Activated T-cell treated with anti-CD3 and anti-CD28 coated beads, Interleukin-2, amount 50 U/mL, for 24 hours (primary cell): ENCODE measurements at regions not wholly inside any gene's neighbourhood (a gene's known extent, or its start where the extent isn't known, plus 50 kb on each side); places are given as distances from the start of the nearest gene placed in this dataset.

Source experiments
- DNase-seq: peaks from one replicate; pipeline ENCODE4 v3.0.0-alpha.2; 2020
- H3K27ac Mint-ChIP-seq: 2 replicates; pipeline ENCODE4 v1.8.0; 2020; ENCODE audit warnings: mild to moderate bottlenecking, mixed read lengths
- H3K27me3 Mint-ChIP-seq: 2 replicates; pipeline ENCODE4 v1.8.0; 2020; ENCODE audit warnings: mixed read lengths
- H3K36me3 Mint-ChIP-seq: 2 replicates; pipeline ENCODE4 v1.8.0; 2020; ENCODE audit warnings: low read depth, mixed read lengths
- H3K4me1 Mint-ChIP-seq: 2 replicates; pipeline ENCODE4 v1.8.0; 2020; ENCODE audit warnings: low read depth, mixed read lengths
- H3K4me3 Mint-ChIP-seq: 2 replicates; pipeline ENCODE4 v1.8.0; 2020; ENCODE audit warnings: mild to moderate bottlenecking, moderate library complexity, mixed read lengths
- H3K9me3 Mint-ChIP-seq: 2 replicates; pipeline ENCODE4 v1.8.0; 2020; ENCODE audit warnings: mixed read lengths

DNA sequence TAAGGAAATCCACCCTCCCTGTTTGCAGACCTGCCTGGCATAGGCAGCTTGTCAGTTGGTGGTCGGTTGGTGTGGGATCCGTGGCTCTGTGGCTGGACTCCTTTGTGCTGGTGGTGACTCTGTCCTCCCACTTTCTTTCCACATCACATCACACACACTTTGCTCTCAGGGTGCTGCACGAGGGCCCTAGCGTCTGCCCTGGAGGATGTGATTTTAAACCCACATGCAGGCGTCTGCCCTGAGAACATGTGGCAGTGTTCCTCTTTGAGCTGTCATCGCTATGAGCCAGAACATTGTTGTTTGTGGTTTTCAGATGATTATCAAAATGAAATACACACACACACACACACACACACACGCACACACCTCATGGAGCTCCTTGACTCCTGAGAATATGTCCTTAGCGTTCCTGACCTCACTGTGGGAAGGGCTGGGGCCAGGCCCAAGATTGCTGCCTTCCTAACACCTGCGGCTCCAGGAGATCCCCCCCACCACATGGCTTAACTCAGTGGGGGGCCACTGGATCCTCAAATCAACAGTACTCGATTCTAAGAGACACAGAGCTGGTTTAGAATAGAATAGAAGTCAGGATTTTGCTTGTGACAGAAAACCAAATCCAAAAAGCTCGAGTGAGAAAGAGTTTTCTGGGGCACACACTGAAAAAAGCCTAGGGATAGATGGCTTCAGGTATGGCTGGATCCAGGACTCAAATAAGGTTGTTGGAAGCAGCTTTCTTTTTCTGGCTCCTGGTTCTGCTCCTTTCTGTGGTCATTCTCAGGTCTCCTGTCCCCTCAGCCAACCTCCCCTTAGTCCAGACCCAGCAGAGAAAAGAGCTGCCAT lies 54.8 kb downstream of the RTP5 start:
- Mint-ChIP-seq H3K36me3 (peaks cover 1% of the 10 kb centered on the region), H3K27me3 (no peaks in the 10 kb centered on the region), H3K9me3 (no peaks in the 10 kb centered on the region), H3K4me3 (no peak overlapping the region), H3K27ac (peak overlapping the region; percentile 44), H3K4me1 (peaks cover 25% of the 10 kb centered on the region)
- DNase-seq: peak; percentile 35

DNA sequence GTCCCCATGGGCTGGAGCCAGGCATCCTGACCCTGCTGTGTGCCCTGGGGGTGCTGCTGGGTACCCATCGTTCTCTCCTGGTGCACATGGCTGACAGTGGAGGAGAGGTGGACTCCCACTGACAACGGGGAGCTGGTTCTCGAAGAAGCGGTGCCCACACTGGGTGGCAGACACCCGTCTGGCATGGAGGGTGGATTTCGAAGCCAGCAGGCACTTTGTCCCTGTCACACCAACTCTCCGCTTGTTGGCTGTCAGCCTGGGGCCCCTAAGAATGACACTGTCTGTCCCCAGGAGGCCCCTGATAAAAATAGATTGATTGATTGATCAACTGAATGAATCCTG lies 55.4 kb downstream of the RTP5 start:
- H3K4me3 Mint-ChIP-seq: no peak overlapping the region
- no peaks in the 10 kb centered on the region for H3K9me3 Mint-ChIP-seq
- peak; percentile 27 for DNase-seq
- peaks cover 3% of the 10 kb centered on the region for H3K36me3 Mint-ChIP-seq
- H3K27ac Mint-ChIP-seq: no peak overlapping the region
- H3K27me3 Mint-ChIP-seq: no peaks in the 10 kb centered on the region
- peaks cover 25% of the 10 kb centered on the region for H3K4me1 Mint-ChIP-seq

DNA sequence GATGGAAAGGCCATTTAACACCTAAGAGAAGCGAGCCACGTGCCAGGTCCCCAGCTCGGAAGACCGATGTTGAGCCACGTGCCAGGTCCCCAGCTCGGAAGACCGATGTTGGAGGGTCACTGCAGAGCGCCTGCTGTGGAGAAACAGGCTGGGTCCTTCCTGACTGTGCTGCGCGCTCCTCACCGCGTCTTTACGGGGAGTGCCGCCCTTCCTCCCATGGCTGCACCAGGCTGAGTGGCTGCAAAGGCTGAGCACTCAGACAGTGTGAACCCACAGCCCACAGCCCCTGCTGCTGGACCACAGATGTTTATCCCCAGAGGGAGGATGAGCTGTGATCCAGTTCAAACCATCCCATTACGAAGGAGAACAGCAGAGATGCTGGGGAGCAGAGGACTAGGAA lies 55.7 kb downstream of the RTP5 start:
- no peaks in the 10 kb centered on the region for H3K9me3 Mint-ChIP-seq
- peak; percentile 12 for DNase-seq
- H3K27me3 Mint-ChIP-seq: no peaks in the 10 kb centered on the region
- H3K36me3 Mint-ChIP-seq: peaks cover 3% of the 10 kb centered on the region
- H3K4me3 Mint-ChIP-seq: no peak overlapping the region
- no peak overlapping the region for H3K27ac Mint-ChIP-seq
- H3K4me1 Mint-ChIP-seq: peaks cover 25% of the 10 kb centered on the region

DNA sequence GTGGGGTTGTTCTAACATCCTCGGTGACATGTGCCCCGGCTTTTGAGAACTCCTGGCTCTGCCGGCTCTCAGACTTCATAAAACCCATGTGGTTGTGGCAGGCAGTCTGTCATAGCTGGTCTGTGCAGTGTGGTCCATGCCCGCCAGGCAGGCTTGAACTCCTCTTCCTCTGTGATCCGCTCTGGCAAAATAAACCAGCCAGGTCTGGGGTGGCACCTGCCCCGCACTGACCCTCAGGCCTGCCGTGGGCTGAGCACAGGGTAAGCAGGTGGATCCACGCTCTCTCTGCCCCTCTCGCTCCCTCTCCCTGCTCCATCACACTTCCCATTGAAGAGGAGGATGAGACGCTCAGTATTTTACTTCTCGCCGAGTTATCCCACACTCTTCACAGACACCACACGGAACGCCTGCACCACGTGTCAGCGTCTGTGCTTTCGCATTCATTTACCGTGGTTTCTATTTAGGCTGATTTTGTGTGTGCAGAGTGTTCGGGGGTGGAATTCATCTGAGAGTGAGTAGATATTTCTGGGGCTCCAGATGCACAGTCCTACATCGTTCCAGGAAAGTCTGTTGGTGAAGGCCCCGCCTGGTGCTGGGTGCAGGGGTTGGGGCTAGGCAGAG lies 56.4 kb downstream of the RTP5 start:
- H3K27me3 Mint-ChIP-seq: no peaks in the 10 kb centered on the region
- peak overlapping the region; percentile 13 for H3K27ac Mint-ChIP-seq

DNA sequence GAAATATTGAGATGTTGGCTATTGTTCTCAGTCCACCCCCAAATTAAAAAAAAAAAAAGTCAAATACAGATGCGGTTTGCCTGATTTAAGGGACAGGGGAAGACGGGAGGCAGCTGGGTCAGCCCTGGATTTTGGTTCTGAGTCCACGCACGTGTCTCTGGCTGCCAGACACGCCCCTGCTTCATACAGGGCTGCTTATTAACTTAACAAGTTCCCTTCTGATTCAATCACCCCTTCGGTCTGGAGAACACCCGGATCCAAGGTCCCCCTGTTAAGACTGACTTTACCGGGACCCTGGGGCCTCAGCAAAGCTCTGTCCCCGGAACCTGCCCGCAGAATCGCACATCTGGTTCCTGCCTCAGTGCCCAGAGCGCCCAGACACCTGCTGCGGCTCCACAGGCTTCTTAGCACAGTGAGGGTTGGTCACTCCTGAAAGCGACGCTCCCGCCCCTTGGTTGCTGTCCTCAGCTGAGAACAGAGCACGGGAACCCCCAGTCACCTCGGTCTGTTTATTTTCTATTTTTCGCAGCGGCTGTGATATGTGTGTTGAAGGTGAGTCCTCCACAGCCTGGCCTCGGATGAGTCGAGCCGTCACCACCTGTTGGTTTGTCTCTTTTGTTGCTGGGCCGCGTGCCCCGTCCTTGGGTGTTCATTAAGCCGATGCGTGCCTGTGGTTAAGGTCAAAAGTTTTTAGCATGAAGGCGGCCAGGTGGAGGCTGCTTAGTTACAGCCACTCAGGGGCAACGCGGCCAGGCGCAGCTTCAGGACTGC lies 57.2 kb downstream of the RTP5 start:
- Mint-ChIP-seq H3K27me3 (no peaks in the 10 kb centered on the region), H3K4me3 (no peak overlapping the region), H3K4me1 (peaks cover 25% of the 10 kb centered on the region), H3K27ac (no peak overlapping the region), H3K9me3 (no peaks in the 10 kb centered on the region), H3K36me3 (peaks cover 3% of the 10 kb centered on the region)
- peak; percentile 25 for DNase-seq

More for the DNA sequence above, 56.4 kb downstream of the RTP5 start:
- Mint-ChIP-seq H3K36me3 (peaks cover 3% of the 10 kb centered on the region), H3K9me3 (no peaks in the 10 kb centered on the region), H3K4me3 (no peak overlapping the region), H3K4me1 (peaks cover 25% of the 10 kb centered on the region)
- peak; percentile 23 for DNase-seq

GRCh38 chr2:241929551-241930490 lies 60.3 kb downstream of the RTP5 start:
- H3K27me3 Mint-ChIP-seq: no peaks in the 10 kb centered on the region
- H3K4me1 Mint-ChIP-seq: peaks cover 9% of the 10 kb centered on the region
- no peaks in the 10 kb centered on the region for H3K9me3 Mint-ChIP-seq
- DNase-seq: peak; percentile 20
- no peak overlapping the region for H3K4me3 Mint-ChIP-seq
- peak overlapping the region; percentile 41 for H3K27ac Mint-ChIP-seq
- peaks cover 3% of the 10 kb centered on the region for H3K36me3 Mint-ChIP-seq

DNA sequence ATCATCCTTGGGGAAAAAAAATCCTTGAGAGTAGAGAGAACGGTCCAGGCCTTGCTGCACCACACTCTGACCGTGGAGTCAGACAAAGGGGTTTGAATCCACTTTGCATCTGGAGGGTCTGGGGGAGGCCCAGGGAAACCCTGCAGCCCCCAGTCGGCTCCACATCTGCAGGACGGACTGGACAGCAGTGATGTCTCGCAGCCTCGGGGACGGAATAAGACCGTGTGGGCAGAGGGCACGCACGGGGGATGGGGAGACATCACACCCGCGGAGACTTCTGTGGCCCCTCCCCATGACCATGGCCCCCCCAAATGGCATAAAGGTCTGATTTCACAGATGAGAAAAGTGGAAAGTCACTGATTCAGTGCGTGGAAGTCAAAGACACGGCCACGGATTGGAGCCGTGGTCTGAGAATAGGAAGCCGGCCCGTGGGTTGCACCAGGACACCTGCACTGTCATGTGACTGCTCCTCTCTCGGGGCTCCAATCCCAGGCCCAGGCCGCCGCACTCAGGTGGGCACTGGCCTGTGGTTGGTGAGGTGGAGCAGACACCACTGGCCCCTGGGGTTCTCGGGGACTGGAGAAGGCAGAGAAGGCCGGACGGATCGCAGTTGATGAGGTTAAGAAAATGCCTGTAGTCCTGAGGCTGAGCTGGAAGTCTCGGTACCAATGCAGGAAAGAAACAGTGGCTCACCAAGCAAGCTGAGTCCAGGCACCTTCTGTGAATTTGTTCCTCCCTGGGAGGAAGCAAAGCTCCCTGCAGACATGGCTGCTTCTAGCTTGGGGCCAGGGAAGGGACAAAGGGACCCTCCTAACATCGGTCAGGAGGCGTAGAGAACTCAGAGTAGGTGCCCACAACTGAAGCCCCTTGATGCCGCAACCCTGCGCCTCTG lies 61.8 kb downstream of the RTP5 start:
- Mint-ChIP-seq H3K27ac (no peak overlapping the region), H3K27me3 (no peaks in the 10 kb centered on the region), H3K4me1 (peaks cover 9% of the 10 kb centered on the region), H3K4me3 (no peak overlapping the region), H3K36me3 (peaks cover 13% of the 10 kb centered on the region), H3K9me3 (no peaks in the 10 kb centered on the region)
- DNase-seq: peak; percentile 25

- no peaks in the 10 kb centered on the region for H3K27me3 Mint-ChIP-seq
- peaks cover 13% of the 10 kb centered on the region for H3K36me3 Mint-ChIP-seq
- no peak overlapping the region for H3K27ac Mint-ChIP-seq
- H3K4me3 Mint-ChIP-seq: no peak overlapping the region
- peak; percentile 22 for DNase-seq
- peaks cover 9% of the 10 kb centered on the region for H3K4me1 Mint-ChIP-seq
- H3K9me3 Mint-ChIP-seq: no peaks in the 10 kb centered on the region
Measured at GRCh38 chr2:241931976-241932898, 62.7 kb downstream of the RTP5 start.

DNA sequence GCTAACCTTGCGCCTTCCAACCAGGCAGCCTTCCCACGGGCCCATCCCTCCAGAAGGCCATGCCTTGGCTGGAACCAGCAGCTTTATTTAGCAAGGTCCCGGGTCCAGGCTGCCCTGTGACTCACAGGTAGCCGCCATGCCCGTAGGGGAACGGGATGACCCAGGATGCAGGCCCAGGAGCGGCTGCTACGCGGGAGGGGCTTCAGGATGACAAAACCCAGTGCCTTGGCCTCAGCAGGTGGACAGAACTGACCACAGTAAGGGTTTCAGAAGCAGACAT lies 63.3 kb downstream of the RTP5 start:
- H3K36me3 Mint-ChIP-seq: peaks cover 13% of the 10 kb centered on the region
- peaks cover 9% of the 10 kb centered on the region for H3K4me1 Mint-ChIP-seq
- peak; percentile 24 for DNase-seq
- H3K4me3 Mint-ChIP-seq: no peak overlapping the region
- no peaks in the 10 kb centered on the region for H3K27me3 Mint-ChIP-seq
- H3K9me3 Mint-ChIP-seq: no peaks in the 10 kb centered on the region
- no peak overlapping the region for H3K27ac Mint-ChIP-seq

- Mint-ChIP-seq H3K4me1 (peaks cover 9% of the 10 kb centered on the region), H3K27me3 (no peaks in the 10 kb centered on the region), H3K27ac (no peak overlapping the region), H3K36me3 (peaks cover 12% of the 10 kb centered on the region), H3K4me3 (no peak overlapping the region), H3K9me3 (no peaks in the 10 kb centered on the region)
- peak; percentile 2 for DNase-seq
Measured at GRCh38 chr2:241933179-241933911, 63.8 kb downstream of the RTP5 start.

DNA sequence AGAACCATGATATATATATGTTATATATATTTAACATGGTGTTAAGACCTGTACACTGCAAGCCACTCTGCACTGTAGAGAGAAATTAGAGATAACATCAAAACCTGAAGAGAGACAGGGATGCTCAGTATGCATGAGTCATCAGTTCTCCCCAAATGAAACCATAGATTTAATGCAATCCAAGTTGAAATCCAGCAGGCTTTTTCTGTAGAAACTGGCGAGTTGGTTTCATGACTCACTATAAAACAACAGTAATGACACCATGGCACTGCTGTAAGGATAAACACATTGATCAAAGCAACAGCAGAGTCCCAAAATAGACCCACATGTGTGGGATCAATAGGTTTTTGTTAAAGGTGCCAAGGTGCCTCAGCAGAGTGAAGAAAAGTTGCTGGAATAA lies 65.8 kb downstream of the RTP5 start:
- H3K27me3 Mint-ChIP-seq: no peaks in the 10 kb centered on the region
- H3K4me3 Mint-ChIP-seq: no peak overlapping the region
- peaks cover 16% of the 10 kb centered on the region for H3K4me1 Mint-ChIP-seq
- H3K9me3 Mint-ChIP-seq: peaks cover 2% of the 10 kb centered on the region
- H3K36me3 Mint-ChIP-seq: peaks cover 10% of the 10 kb centered on the region
- H3K27ac Mint-ChIP-seq: no peak overlapping the region
- DNase-seq: no peak

DNA sequence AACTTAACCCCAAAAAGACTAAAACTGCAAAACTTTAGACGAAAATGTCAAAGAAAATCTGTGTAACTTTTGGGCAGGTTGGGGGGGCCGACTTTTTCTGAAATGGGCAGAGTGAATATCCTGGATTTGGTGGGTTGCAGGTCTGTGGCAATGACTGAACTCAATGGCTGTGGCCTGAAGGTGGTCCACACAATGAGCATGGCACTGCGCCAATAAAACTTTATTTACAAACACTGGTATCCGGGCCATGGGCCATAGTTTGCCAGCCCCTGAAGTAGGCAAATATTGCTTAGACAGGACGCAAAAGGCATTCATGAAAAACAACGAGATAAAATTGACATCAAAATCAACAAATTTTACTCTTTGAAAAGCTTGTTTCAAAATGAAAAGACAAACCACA lies 66.2 kb downstream of the RTP5 start:
- DNase-seq: peak; percentile 2
- Mint-ChIP-seq H3K9me3 (peaks cover 2% of the 10 kb centered on the region), H3K27ac (no peak overlapping the region), H3K4me1 (peaks cover 16% of the 10 kb centered on the region), H3K4me3 (no peak overlapping the region), H3K36me3 (peaks cover 10% of the 10 kb centered on the region), H3K27me3 (no peaks in the 10 kb centered on the region)
